ENCODE measurements at regions not wholly inside any gene's neighbourhood (a gene's known extent, or its start where the extent isn't known, plus 50 kb on each side); places are given as distances from the start of the nearest gene placed in this dataset.

- H3K36me3 ChIP-seq (ENCODE audit: insufficient read depth, low read length): no peaks in the 10 kb centered on the region
- no peak overlapping the region for H2AFZ ChIP-seq (ENCODE audit: low read length)
- no peak overlapping the region for H3K27ac ChIP-seq (ENCODE audit: low read depth, low read length, poor library complexity, severe bottlenecking)
- no peaks in the 10 kb centered on the region for H3F3A ChIP-seq (ENCODE audit: insufficient read depth, low read length)
- no peaks in the 10 kb centered on the region for H4K20me1 ChIP-seq (ENCODE audit: insufficient read depth, low read length)
- H3K4me1 ChIP-seq (ENCODE audit: insufficient read depth, low read length, severe bottlenecking): peaks cover 26% of the 10 kb centered on the region
- no peaks in the 10 kb centered on the region for H3K79me2 ChIP-seq (ENCODE audit: insufficient read depth, low read length)
- H3K9ac ChIP-seq (ENCODE audit: low read length): no peak overlapping the region
- H3K9me2 ChIP-seq (ENCODE audit: low read depth, low read length): no peaks in the 10 kb centered on the region
- no peaks in the 10 kb centered on the region for H3K27me3 ChIP-seq (ENCODE audit: insufficient read depth, low read length)
- H3K4me2 ChIP-seq (ENCODE audit: low read length): no peak overlapping the region
- H3K4me3 ChIP-seq (ENCODE audit: low read depth, low read length, poor library complexity, severe bottlenecking): no peak overlapping the region
- H3K9me3 ChIP-seq (ENCODE audit: low read length): no peaks in the 10 kb centered on the region
- no peak for TF ChIP-seq EZH2 (IDR thresholded peaks at IDR 0.05; ENCODE audit: borderline replicate concordance, low read length)
- no peak for TF ChIP-seq CTCF (IDR thresholded peaks at IDR 0.05; ENCODE audit: low read length)
Observed at GRCh38 chr22:46043816-46044620, 67.1 kb upstream of the WNT7B start.

- Histone ChIP-seq H3K79me2 (ENCODE audit: insufficient read depth, low read length) (no peaks in the 10 kb centered on the region), H3K9me3 (ENCODE audit: low read length) (no peaks in the 10 kb centered on the region), H3K27ac (ENCODE audit: low read depth, low read length, poor library complexity, severe bottlenecking) (no peak overlapping the region), H3K9me2 (ENCODE audit: low read depth, low read length) (no peaks in the 10 kb centered on the region), H3K36me3 (ENCODE audit: insufficient read depth, low read length) (no peaks in the 10 kb centered on the region), H3K4me3 (ENCODE audit: low read depth, low read length, poor library complexity, severe bottlenecking) (no peak overlapping the region), H3K27me3 (ENCODE audit: insufficient read depth, low read length) (no peaks in the 10 kb centered on the region), H3K4me1 (ENCODE audit: insufficient read depth, low read length, severe bottlenecking) (peaks cover 26% of the 10 kb centered on the region), H4K20me1 (ENCODE audit: insufficient read depth, low read length) (no peaks in the 10 kb centered on the region), H3K9ac (ENCODE audit: low read length) (no peak overlapping the region), H2AFZ (ENCODE audit: low read length) (no peak overlapping the region), H3K4me2 (ENCODE audit: low read length) (no peak overlapping the region), H3F3A (ENCODE audit: insufficient read depth, low read length) (no peaks in the 10 kb centered on the region)
- TF ChIP-seq EZH2 (IDR thresholded peaks at IDR 0.05; ENCODE audit: borderline replicate concordance, low read length) (no peak), CTCF (IDR thresholded peaks at IDR 0.05; ENCODE audit: low read length) (no peak)
Observed at GRCh38 chr22:46044621-46045458, 67.9 kb upstream of the WNT7B start.

- H3K4me3 ChIP-seq (ENCODE audit: low read depth, low read length, poor library complexity, severe bottlenecking): no peak overlapping the region
- no peak overlapping the region for H3K27ac ChIP-seq (ENCODE audit: low read depth, low read length, poor library complexity, severe bottlenecking)
- no peak overlapping the region for H3K4me2 ChIP-seq (ENCODE audit: low read length)
Observed at GRCh38 chr22:46045459-46046298, 68.7 kb upstream of the WNT7B start.

More at GRCh38 chr22:46045459-46046298, 68.7 kb upstream of the WNT7B start:
- H3K79me2 ChIP-seq (ENCODE audit: insufficient read depth, low read length): no peaks in the 10 kb centered on the region
- no peaks in the 10 kb centered on the region for H3F3A ChIP-seq (ENCODE audit: insufficient read depth, low read length)
- TF ChIP-seq EZH2 (IDR thresholded peaks at IDR 0.05; ENCODE audit: borderline replicate concordance, low read length): no peak
- TF ChIP-seq CTCF (IDR thresholded peaks at IDR 0.05; ENCODE audit: low read length): no peak
- no peak overlapping the region for H3K9ac ChIP-seq (ENCODE audit: low read length)
- no peaks in the 10 kb centered on the region for H3K9me2 ChIP-seq (ENCODE audit: low read depth, low read length)
- H3K27me3 ChIP-seq (ENCODE audit: insufficient read depth, low read length): no peaks in the 10 kb centered on the region
- H3K4me1 ChIP-seq (ENCODE audit: insufficient read depth, low read length, severe bottlenecking): peaks cover 22% of the 10 kb centered on the region
- no peaks in the 10 kb centered on the region for H3K36me3 ChIP-seq (ENCODE audit: insufficient read depth, low read length)
- no peak overlapping the region for H2AFZ ChIP-seq (ENCODE audit: low read length)
- H3K9me3 ChIP-seq (ENCODE audit: low read length): no peaks in the 10 kb centered on the region
- H4K20me1 ChIP-seq (ENCODE audit: insufficient read depth, low read length): no peaks in the 10 kb centered on the region

Data from OCI-LY1 (cell line).